ENCODE measurements at regions not wholly inside any gene's neighbourhood (a gene's known extent, or its start where the extent isn't known, plus 50 kb on each side); places are given as distances from the start of the nearest gene placed in this dataset.

DNA sequence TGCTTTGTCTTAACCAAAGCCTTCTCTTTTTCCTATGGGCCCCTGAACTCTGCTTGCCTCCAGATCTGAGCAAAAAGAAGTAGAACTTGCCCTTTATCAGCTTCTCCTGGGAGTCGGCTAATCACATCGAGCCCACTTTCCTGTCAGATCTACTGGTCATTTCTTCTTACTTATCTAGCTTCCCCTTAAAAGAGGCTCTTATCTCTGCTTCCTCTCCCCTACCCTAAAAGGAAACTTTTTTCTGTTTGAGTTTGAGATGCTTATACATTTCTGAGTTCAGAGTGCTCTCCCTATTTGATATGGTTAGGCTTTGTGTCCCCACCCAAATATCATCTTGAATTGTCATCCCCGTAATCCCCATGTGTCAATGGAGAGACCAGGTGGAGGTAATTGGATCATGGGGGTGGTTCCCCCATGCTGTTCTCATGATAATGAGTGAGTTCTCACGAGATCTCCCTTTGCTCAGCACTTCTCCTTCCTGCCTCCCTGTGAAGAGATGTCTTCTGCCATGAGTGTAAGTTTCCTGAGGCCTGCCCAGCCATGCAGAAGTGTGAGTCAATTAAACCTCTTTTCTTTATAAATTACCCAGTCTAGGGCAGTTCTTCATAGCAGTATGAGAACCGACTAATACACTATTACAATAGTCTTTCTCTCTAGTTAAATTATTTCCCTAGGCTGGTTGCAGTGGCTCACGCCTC lies 114.7 kb upstream of the AMN1 start:
- TF ChIP-seq CTCF (IDR thresholded peaks at IDR 0.05) = no peak
- TF ChIP-seq POLR2A (IDR thresholded peaks at IDR 0.05) = no peak

Measured in uterus (tissue), 2 donors.